GM19238 (cell line): ENCODE measurements at regions not wholly inside any gene's neighbourhood (a gene's known extent, or its start where the extent isn't known, plus 50 kb on each side); places are given as distances from the start of the nearest gene placed in this dataset.

Experiments used
- DNase-seq: peaks from one replicate; pipeline ENCODE4 v3.0.0; 2011; ENCODE audit warnings: low spot score; ENCODE audit not compliant: insufficient read length

DNA sequence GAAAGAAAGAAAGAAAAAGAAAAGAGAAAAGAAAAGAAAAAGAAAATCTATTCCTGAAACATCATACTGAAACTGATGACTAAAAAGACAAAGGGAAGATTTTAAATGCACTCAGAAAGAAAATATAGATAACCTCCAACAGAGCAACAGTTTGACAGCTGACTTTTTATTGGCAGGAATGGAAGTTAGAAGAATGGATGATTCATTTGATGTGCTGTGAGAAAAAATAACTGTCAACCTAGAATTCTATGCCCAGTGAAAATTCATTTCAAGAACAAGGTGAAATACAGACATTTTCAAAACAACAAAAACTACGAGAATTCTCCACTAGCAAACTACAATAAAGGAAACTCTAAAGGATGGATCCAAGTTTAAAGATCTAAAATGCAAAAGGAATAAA is 50.5 kb upstream of the HSPA12A start:
- no peak for DNase-seq

DNA sequence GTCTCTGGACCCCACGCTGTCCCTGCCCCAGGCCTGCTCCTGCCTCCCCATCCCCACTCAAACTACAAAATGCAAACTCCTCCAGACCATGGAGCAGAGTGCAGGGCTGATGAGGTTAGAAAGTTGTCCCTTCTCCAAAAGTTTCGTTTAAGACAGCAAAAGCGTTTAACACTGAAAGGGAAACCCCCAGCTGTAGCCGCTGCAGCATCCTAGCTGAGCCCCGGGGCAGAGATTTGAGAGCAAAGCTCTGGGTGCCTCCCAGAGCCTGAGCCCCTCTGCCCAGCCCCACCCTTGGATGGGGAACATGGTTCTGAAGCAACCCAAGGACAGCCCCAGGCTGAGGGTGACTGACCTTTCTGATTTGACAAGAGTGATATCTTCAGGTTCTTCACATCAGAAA is 52.8 kb upstream of the ENO4 start:
- no peak for DNase-seq

DNA sequence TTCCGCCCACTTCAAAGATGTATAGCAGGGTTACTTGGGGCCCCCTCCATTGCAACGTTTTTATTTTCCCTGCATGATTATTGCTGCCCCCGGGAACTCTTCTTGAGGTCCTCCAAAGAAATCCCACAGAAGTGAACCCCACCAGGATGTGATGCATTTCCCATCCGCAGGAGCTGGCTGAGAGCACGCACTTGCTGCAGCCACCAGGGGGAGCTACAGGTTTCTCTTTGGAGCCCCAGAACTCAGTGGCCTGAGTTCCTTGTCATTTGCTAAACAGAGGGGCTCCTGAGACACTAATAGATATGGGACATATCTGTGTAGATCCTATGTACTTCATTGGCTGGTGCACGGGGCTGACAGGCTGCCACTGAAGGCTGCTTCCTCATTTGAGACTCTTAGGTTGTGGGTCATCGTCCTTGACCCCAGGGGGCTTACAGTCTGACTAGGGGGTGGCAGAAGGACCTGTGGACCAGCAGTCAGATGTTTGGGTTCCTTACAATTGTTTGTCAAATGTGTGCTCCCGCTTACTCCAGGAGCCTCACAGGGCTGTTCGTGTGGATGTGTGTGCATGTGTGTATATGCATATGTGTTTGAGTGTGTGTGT is 52.3 kb upstream of the ENO4 start:
- DNase-seq: peak; percentile 45

DNA sequence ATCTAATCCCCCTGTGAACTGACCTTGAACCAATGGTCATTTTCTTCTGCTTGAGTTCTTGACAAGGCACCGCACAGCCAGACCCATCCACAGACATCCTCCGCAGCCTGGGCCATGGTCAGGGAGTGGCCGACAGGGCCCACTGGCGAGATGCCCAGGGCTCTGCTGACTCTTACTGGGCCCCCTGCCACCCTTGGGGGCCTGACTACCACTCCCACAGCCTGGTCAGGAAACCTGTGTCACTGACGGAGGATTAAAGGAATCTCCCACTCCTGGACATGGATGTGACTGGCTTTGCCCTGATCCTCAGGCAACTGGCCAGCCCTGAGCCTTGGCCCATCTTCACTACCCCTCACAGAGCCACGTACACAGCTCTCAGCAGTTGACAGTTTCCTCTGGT is 50.4 kb upstream of the ENO4 start:
- DNase-seq: no peak
